SW480 (cell line): ENCODE measurements at regions not wholly inside any gene's neighbourhood (a gene's known extent, or its start where the extent isn't known, plus 50 kb on each side); places are given as distances from the start of the nearest gene placed in this dataset.
"Not testable (repeated sequence)": the region's sequence is repeated elsewhere in the genome, so short reads cannot be mapped to it uniquely, and the experiment has no call there.

ENCODE experiments used
- DNase-seq: peaks from one replicate; pipeline ENCODE4 v3.0.0-alpha.2; 2016; ENCODE audit warnings: low spot score

- peak; percentile 80 for DNase-seq
These were observed 150.9 kb downstream of the EMP1 start for GRCh38 chr12:13347241-13348043.

- DNase-seq = no peak
These were observed 149.2 kb downstream of the EMP1 start for GRCh38 chr12:13345722-13346121.

- peak; percentile 27 for DNase-seq
These were observed 146.8 kb downstream of the EMP1 start for GRCh38 chr12:13343375-13343774.

GRCh38 chr12:13342971-13343370 is 146.4 kb downstream of the EMP1 start:
- no peak for DNase-seq

GRCh38 chr12:13340149-13340548 is 143.6 kb downstream of the EMP1 start:
- peak; percentile 11 for DNase-seq

GRCh38 chr12:13339538-13339937 is 143.0 kb downstream of the EMP1 start:
- DNase-seq = peak; percentile 98

- no peak for DNase-seq
These were observed 142.6 kb downstream of the EMP1 start for GRCh38 chr12:13339091-13339490.

- no peak for DNase-seq
These were observed 141.3 kb downstream of the EMP1 start for GRCh38 chr12:13337791-13338190.

- no peak for DNase-seq
These were observed 139.7 kb downstream of the EMP1 start for GRCh38 chr12:13336216-13336615.

GRCh38 chr12:13328535-13328934 is 132.0 kb downstream of the EMP1 start:
- no peak for DNase-seq

GRCh38 chr12:13326076-13326475 is 129.6 kb downstream of the EMP1 start:
- DNase-seq = no peak

GRCh38 chr12:13325037-13325436 is 128.5 kb downstream of the EMP1 start:
- DNase-seq = not testable (repeated sequence)

GRCh38 chr12:13318231-13319015 is 121.9 kb downstream of the EMP1 start:
- no peak for DNase-seq

- no peak for DNase-seq
These were observed 120.2 kb downstream of the EMP1 start for GRCh38 chr12:13316587-13317246.

- no peak for DNase-seq
These were observed 117.4 kb downstream of the EMP1 start for GRCh38 chr12:13313886-13314285.

GRCh38 chr12:13311551-13311950 is 115.0 kb downstream of the EMP1 start:
- DNase-seq = no peak

GRCh38 chr12:13307143-13307816 is 110.8 kb downstream of the EMP1 start:
- DNase-seq = no peak

- DNase-seq = no peak
These were observed 108.4 kb downstream of the EMP1 start for GRCh38 chr12:13304924-13305323.

- DNase-seq = no peak
These were observed 102.9 kb downstream of the EMP1 start for GRCh38 chr12:13299457-13299856.

- no peak for DNase-seq
These were observed 96.6 kb downstream of the EMP1 start for GRCh38 chr12:13293096-13293495.

- DNase-seq = no peak
These were observed 93.2 kb downstream of the EMP1 start for GRCh38 chr12:13289653-13290289.
